ENCODE measurements at regions not wholly inside any gene's neighbourhood (a gene's known extent, or its start where the extent isn't known, plus 50 kb on each side); places are given as distances from the start of the nearest gene placed in this dataset.

DNA sequence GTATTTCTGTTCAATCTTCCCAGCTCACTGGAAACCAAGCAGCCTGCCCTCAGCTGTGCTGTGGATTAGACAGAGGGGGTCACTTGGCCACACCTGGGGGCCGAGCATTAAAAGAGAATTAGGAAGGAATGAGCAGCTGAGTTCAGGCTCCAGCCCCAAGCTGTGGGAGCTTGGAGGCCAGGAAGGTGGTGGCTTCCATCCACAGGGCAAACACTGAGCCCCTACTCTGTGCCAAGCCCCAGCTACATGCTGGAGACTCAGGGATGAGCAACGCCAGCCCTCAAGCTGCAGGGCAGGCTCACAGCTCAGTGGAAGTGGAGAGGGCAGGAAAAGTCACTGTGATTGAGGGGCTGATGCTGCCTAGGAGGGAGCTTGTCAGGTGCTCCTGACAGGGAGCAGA is 412.7 kb downstream of the BCL11B start:
- TF ChIP-seq, protein P1, sequence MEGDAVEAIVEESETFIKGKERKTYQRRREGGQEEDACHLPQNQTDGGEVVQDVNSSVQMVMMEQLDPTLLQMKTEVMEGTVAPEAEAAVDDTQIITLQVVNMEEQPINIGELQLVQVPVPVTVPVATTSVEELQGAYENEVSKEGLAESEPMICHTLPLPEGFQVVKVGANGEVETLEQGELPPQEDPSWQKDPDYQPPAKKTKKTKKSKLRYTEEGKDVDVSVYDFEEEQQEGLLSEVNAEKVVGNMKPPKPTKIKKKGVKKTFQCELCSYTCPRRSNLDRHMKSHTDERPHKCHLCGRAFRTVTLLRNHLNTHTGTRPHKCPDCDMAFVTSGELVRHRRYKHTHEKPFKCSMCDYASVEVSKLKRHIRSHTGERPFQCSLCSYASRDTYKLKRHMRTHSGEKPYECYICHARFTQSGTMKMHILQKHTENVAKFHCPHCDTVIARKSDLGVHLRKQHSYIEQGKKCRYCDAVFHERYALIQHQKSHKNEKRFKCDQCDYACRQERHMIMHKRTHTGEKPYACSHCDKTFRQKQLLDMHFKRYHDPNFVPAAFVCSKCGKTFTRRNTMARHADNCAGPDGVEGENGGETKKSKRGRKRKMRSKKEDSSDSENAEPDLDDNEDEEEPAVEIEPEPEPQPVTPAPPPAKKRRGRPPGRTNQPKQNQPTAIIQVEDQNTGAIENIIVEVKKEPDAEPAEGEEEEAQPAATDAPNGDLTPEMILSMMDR (IDR thresholded peaks at IDR 0.05; ENCODE audit: borderline replicate concordance, control extremely low read depth, extremely low read depth, insufficient read depth, missing control alignments): no peak
- in situ Hi-C loops (cut with MboI; ENCODE audit: low sequenced_read_pairs, unreplicated experiment): no loop called here

DNA sequence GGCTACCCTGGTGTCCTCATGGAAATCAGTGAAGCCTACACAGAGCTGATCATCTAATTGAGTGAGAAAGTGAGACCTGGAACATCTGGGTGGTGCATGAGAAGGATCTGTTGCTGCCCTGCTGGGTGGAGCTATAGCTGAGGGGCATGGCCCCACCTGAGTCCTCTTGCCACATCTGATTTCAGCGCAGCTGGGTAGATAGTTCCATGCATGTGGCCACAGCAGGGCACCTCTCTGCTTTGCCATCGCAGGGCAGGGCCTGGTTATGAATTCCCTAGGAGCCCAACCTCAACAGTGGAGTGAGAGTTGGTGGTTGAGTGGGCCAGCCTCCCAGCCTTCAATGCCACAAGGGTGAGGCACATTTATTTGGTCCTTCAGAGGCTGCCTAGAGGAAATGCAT is 407.8 kb downstream of the BCL11B start:
- in situ Hi-C loops (cut with MboI; ENCODE audit: low sequenced_read_pairs, unreplicated experiment): no loop called here
- no peak for DNase-seq (ENCODE audit: low spot score)
- TF ChIP-seq, protein P1 (IDR thresholded peaks at IDR 0.05; ENCODE audit: borderline replicate concordance, control extremely low read depth, extremely low read depth, insufficient read depth, missing control alignments): no peak

More for the DNA sequence above, 412.7 kb downstream of the BCL11B start:
- DNase-seq (ENCODE audit: low spot score): no peak

DNA sequence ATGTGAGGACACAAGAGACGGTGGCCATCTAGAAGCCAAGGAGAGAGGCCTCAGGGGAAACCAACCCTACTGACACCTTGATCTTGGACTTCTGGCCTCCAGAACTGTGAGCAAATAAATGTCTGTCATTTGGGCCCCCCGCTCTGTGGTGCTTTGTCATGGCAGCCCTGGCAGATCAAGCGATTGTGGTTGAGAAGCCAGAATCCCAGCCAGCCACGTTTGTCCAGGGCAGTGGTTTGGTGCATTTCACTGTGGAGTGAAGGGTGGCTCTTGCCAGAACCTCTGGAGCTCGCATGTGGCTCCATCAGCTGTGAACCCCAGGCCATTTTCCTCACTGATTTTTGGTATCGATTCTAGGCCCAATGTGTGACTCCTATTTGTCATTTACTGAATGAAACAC is 404.9 kb downstream of the BCL11B start:
- in situ Hi-C loops (cut with MboI; ENCODE audit: low sequenced_read_pairs, unreplicated experiment): no loop called here
- DNase-seq (ENCODE audit: low spot score): no peak
- TF ChIP-seq, protein P1 (IDR thresholded peaks at IDR 0.05; ENCODE audit: borderline replicate concordance, control extremely low read depth, extremely low read depth, insufficient read depth, missing control alignments): no peak

DNA sequence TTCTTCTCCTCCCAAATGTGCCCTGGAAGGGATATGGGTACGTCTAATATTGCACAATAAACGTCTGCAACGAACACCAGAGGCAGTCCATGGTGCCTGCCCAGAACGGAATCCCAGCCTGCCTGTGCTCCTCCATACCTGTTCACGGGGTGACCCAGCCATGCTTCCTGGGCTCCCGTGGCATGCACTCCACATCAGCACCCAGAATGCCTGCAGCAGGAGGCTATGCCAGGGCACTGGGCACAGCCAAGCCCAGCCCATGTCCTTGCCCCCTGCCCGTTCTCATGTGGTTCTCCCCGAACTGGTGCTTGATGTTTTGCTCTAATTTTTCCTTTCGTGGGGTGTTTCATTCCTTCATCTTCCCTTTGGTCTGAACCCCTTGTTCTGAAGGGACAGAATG is 404.3 kb downstream of the BCL11B start:
- TF ChIP-seq, protein P1 (IDR thresholded peaks at IDR 0.05; ENCODE audit: borderline replicate concordance, control extremely low read depth, extremely low read depth, insufficient read depth, missing control alignments): no peak
- in situ Hi-C loops (cut with MboI; ENCODE audit: low sequenced_read_pairs, unreplicated experiment): no loop called here
- no peak for DNase-seq (ENCODE audit: low spot score)

GRCh38 chr14:98868866-98869265 is 403.1 kb downstream of the BCL11B start:
- TF ChIP-seq, protein P1 (IDR thresholded peaks at IDR 0.05; ENCODE audit: borderline replicate concordance, control extremely low read depth, extremely low read depth, insufficient read depth, missing control alignments): no peak
- in situ Hi-C loops (cut with MboI; ENCODE audit: low sequenced_read_pairs, unreplicated experiment): no loop called here
- DNase-seq (ENCODE audit: low spot score): no peak

DNA sequence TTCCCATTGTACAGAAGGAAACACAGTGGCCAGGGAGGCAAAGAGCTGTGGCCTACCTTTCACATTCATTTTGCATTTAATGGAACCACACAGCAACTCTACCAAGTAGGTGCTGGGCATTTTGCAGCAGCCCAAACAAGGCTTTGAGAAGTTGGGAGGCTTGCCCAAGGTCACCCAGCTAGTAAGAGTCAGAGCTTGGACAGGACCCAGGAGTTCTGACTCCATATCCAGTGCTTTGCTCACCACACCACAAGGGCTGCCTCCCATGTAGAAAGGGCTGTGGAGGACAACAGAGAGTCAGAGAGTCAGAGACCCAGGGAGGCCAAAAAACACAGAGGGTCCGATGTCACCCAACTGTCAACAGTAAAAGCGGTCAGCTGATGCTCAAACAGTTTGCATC is 400.2 kb downstream of the BCL11B start:
- DNase-seq (ENCODE audit: low spot score): no peak
- TF ChIP-seq, protein P1 (IDR thresholded peaks at IDR 0.05; ENCODE audit: borderline replicate concordance, control extremely low read depth, extremely low read depth, insufficient read depth, missing control alignments): no peak
- in situ Hi-C loops (cut with MboI; ENCODE audit: low sequenced_read_pairs, unreplicated experiment): no loop called here

- in situ Hi-C loops (cut with MboI; ENCODE audit: low sequenced_read_pairs, unreplicated experiment): no loop called here
- no peak for DNase-seq (ENCODE audit: low spot score)
- TF ChIP-seq, protein P1 (IDR thresholded peaks at IDR 0.05; ENCODE audit: borderline replicate concordance, control extremely low read depth, extremely low read depth, insufficient read depth, missing control alignments): no peak
Observed at GRCh38 chr14:98877065-98877464, 394.9 kb downstream of the BCL11B start.
